ENCODE measurements at regions not wholly inside any gene's neighbourhood (a gene's known extent, or its start where the extent isn't known, plus 50 kb on each side); places are given as distances from the start of the nearest gene placed in this dataset.

- TF ChIP-seq CHD7 (IDR thresholded peaks at IDR 0.05; ENCODE audit: insufficient replicate concordance, low read length) (no peak), RFX5 (IDR thresholded peaks at IDR 0.05; ENCODE audit: borderline replicate concordance, low read depth, low read length) (no peak), NRF1 (IDR thresholded peaks at IDR 0.05; ENCODE audit: low read depth, low read length) (no peak), TAF7 (optimal IDR thresholded peaks at IDR 0.05; ENCODE audit: borderline replicate concordance, low read depth, low read length) (no peak), YY1 (IDR thresholded peaks at IDR 0.05; ENCODE audit: low read depth, low read length) (no peak), SP4 (IDR thresholded peaks at IDR 0.05; ENCODE audit: low read length) (no peak), ASH2L (IDR thresholded peaks at IDR 0.05; ENCODE audit: low read length) (no peak), JUND (IDR thresholded peaks at IDR 0.05; ENCODE audit: low read length) (no peak), GABPA (IDR thresholded peaks at IDR 0.05; ENCODE audit: borderline replicate concordance, insufficient read depth, low read length) (no peak), KDM5A (IDR thresholded peaks at IDR 0.05; ENCODE audit: low read length) (no peak), RBBP5 (IDR thresholded peaks at IDR 0.05; ENCODE audit: borderline replicate concordance, low read depth, low read length) (no peak), HDAC6 (IDR thresholded peaks at IDR 0.05; ENCODE audit: low read depth, low read length) (no peak), TEAD4 (IDR thresholded peaks at IDR 0.05; ENCODE audit: low read depth, low read length) (no peak)
Measured at GRCh38 chr5:97267767-97268166, 84.7 kb upstream of the RIOK2 start (continued).

Data from H1 (cell line).